ENCODE measurements at regions not wholly inside any gene's neighbourhood (a gene's known extent, or its start where the extent isn't known, plus 50 kb on each side); places are given as distances from the start of the nearest gene placed in this dataset.
"Not testable (repeated sequence)": the region's sequence is repeated elsewhere in the genome, so short reads cannot be mapped to it uniquely, and the experiment has no call there.

GRCh38 chr2:226467221-226467620, 332.4 kb downstream of the IRS1 start:
- no peak for DNase-seq

GRCh38 chr2:226466589-226466988, 333.0 kb downstream of the IRS1 start:
- DNase-seq: no peak

GRCh38 chr2:226466124-226466523, 333.5 kb downstream of the IRS1 start:
- DNase-seq: no peak

- no peak for DNase-seq
Measured at GRCh38 chr2:226464380-226464779, 335.2 kb downstream of the IRS1 start.

- no peak for DNase-seq
Measured at GRCh38 chr2:226463154-226463553, 336.5 kb downstream of the IRS1 start.

GRCh38 chr2:226461981-226462380, 337.6 kb downstream of the IRS1 start:
- DNase-seq: no peak

- not testable (repeated sequence) for DNase-seq
Measured at GRCh38 chr2:226456144-226456543, 343.5 kb downstream of the IRS1 start.

- no peak for DNase-seq
Measured at GRCh38 chr2:226452768-226453167, 346.9 kb downstream of the IRS1 start.

- DNase-seq: no peak
Measured at GRCh38 chr2:226451486-226451885, 348.1 kb downstream of the IRS1 start.

- DNase-seq: no peak
Measured at GRCh38 chr2:226450141-226450540, 349.5 kb downstream of the IRS1 start.

GRCh38 chr2:226447338-226448300, 352.0 kb downstream of the IRS1 start:
- no peak for DNase-seq

- DNase-seq: no peak
Measured at GRCh38 chr2:226446406-226447001, 353.1 kb downstream of the IRS1 start.

GRCh38 chr2:226445216-226445861, 354.3 kb downstream of the IRS1 start:
- DNase-seq: no peak

- DNase-seq: no peak
Measured at GRCh38 chr2:226443112-226443511, 356.5 kb downstream of the IRS1 start.

- no peak for DNase-seq
Measured at GRCh38 chr2:226440127-226440918, 359.3 kb downstream of the IRS1 start.

GRCh38 chr2:226439337-226439736, 360.3 kb downstream of the IRS1 start:
- no peak for DNase-seq

GRCh38 chr2:226435146-226435545, 364.5 kb downstream of the IRS1 start:
- no peak for DNase-seq

- no peak for DNase-seq
Measured at GRCh38 chr2:226434702-226435101, 364.9 kb downstream of the IRS1 start.

GRCh38 chr2:226431288-226431948, 368.2 kb downstream of the IRS1 start:
- no peak for DNase-seq

GRCh38 chr2:226429476-226429875, 370.1 kb downstream of the IRS1 start:
- no peak for DNase-seq

GRCh38 chr2:226427538-226428307, 371.9 kb downstream of the IRS1 start:
- DNase-seq: no peak

All from CD4-positive, alpha-beta T cell treated with Interleukin-4 for 1 hour (primary cell).